Upper lobe of left lung (tissue), 6 donors: ENCODE measurements at regions not wholly inside any gene's neighbourhood (a gene's known extent, or its start where the extent isn't known, plus 50 kb on each side); places are given as distances from the start of the nearest gene placed in this dataset.
"Not testable (repeated sequence)": the region's sequence is repeated elsewhere in the genome, so short reads cannot be mapped to it uniquely, and the experiment has no call there.

Experiments
- ATAC-seq, 2 donors: fragments of 200-7000 bp; cut with Tn5 transposase; one replicate each; pipeline ENCODE4 v1.9.1; 2022; ENCODE audit warnings: mild to moderate bottlenecking in 2 of 2, moderate library complexity in 2 of 2; ENCODE audit not compliant: low FRiP score in 2 of 2
- DNase-seq, 2 donors: peaks; one replicate each; pipeline ENCODE4 v3.0.0-alpha.2; 2019 to 2020
- H3K27ac ChIP-seq, 4 donors: fragments of 200-600 bp; sonication (generic); one replicate each; pipeline ENCODE4 v1.5.1; 2016 to 2019
- H3K27me3 ChIP-seq, 4 donors: fragments of 200-600 bp; sonication (generic); one replicate each; pipeline ENCODE4 v1.5.1; 2017 to 2019
- H3K36me3 ChIP-seq, 4 donors: fragments of 200-600 bp; sonication (generic); one replicate each; pipeline ENCODE4 v1.5.1; 2016 to 2019
- H3K4me1 ChIP-seq, 4 donors: fragments of 200-600 bp; sonication (generic); one replicate each; pipeline ENCODE4 v1.5.1; 2018 to 2019
- H3K4me3 ChIP-seq, 4 donors: fragments of 200-600 bp; sonication (generic); one replicate each; pipeline ENCODE4 v1.5.1; 2017 to 2019; ENCODE audit warnings: mild to moderate bottlenecking in 2 of 4, moderate library complexity in 1 of 4
- H3K9me3 ChIP-seq, 4 donors: fragments of 200-600 bp; sonication (generic); one replicate each; pipeline ENCODE4 v1.5.1; 2018 to 2019
- CTCF ChIP-seq, 6 experiments: fragments of 450-650 bp in 4 of 6; fragments of 200-600 bp in 2 of 6; sonication (generic) in 2 of 6; IDR thresholded peaks; one replicate each; pipeline ENCODE4 v1.5.1; 2016 to 2019; ENCODE audit warnings: antibody characterized with exemption in 6 of 6
- EP300 ChIP-seq, 4 donors: sonication (generic); formaldehyde crosslinking; IDR thresholded peaks; one replicate each; pipeline ENCODE4 v1.5.1; 2017; ENCODE audit warnings: antibody characterized with exemption in 4 of 4, control low read depth in 2 of 4
- POLR2A ChIP-seq, 4 donors: fragments of 450-650 bp; IDR thresholded peaks; one replicate each; pipeline ENCODE4 v1.5.1; 2016 to 2017; ENCODE audit warnings: antibody characterized with exemption in 4 of 4, mild to moderate bottlenecking in 2 of 4
- POLR2AphosphoS5 ChIP-seq, 2 donors: sonication (generic); formaldehyde crosslinking; IDR thresholded peaks; one replicate each; pipeline ENCODE4 v1.5.1; 2017; ENCODE audit warnings: antibody characterized with exemption in 2 of 2
- WGBS, 2 donors: methylation state at CpG; one replicate each; pipeline ENCODE4 v1.1.5; 2017 to 2018; 5-methylcytosine and 5-hydroxymethylcytosine counted together
- donor health status: DM: no; HTN: no; CAD: no; lungs with moderate emphysema.
- donor health status: DM: no; HTN: yes; CAD: no; lungs with severe emphysema.

- 60 to 72% methylated on average over 3 of the region's 3 CpGs for WGBS, 2 donors
Observed at GRCh38 chr12:33184161-33184560, 255.5 kb downstream of the SYT10 start.

GRCh38 chr12:33182485-33182884, 257.1 kb downstream of the SYT10 start:
- no peak for DNase-seq
- TF ChIP-seq POLR2AphosphoS5 (IDR thresholded peaks at IDR 0.05) (no peak), POLR2A (IDR thresholded peaks at IDR 0.05) (no peak), EP300 (IDR thresholded peaks at IDR 0.05) (no peak), CTCF (IDR thresholded peaks at IDR 0.05) (no peak)
- H3K4me1 ChIP-seq = no peaks in the 10 kb centered on the region
- no peaks in the 10 kb centered on the region for H3K36me3 ChIP-seq
- 0% methylated on average over 1 of the region's 1 CpG for WGBS, 2 donors
- H3K27me3 ChIP-seq = no peaks in the 10 kb centered on the region
- ATAC-seq = no peak
- no peak overlapping the region for H3K4me3 ChIP-seq
- peaks cover 0 to 4% (median 0%) of the 10 kb centered on the region in 4 donors for H3K9me3 ChIP-seq
- H3K27ac ChIP-seq = no peak overlapping the region

More at GRCh38 chr12:33184161-33184560, 255.5 kb downstream of the SYT10 start:
- TF ChIP-seq POLR2A (IDR thresholded peaks at IDR 0.05) (no peak), CTCF (IDR thresholded peaks at IDR 0.05) (no peak), POLR2AphosphoS5 (IDR thresholded peaks at IDR 0.05) (no peak), EP300 (IDR thresholded peaks at IDR 0.05) (no peak)
- Histone ChIP-seq H3K27ac (no peak overlapping the region), H3K36me3 (no peaks in the 10 kb centered on the region), H3K27me3 (no peaks in the 10 kb centered on the region), H3K4me1 (no peaks in the 10 kb centered on the region), H3K4me3 (no peak overlapping the region), H3K9me3 (peaks cover 0 to 4% (median 0%) of the 10 kb centered on the region in 4 donors)
- ATAC-seq = no peak
- no peak for DNase-seq

GRCh38 chr12:33180918-33181317, 258.7 kb downstream of the SYT10 start:
- Histone ChIP-seq H3K27ac (no peak overlapping the region), H3K4me3 (no peak overlapping the region), H3K9me3 (no peaks in the 10 kb centered on the region), H3K4me1 (no peaks in the 10 kb centered on the region), H3K36me3 (no peaks in the 10 kb centered on the region), H3K27me3 (no peaks in the 10 kb centered on the region)
- TF ChIP-seq POLR2AphosphoS5 (IDR thresholded peaks at IDR 0.05) (no peak), POLR2A (IDR thresholded peaks at IDR 0.05) (no peak), CTCF (IDR thresholded peaks at IDR 0.05) (no peak), EP300 (IDR thresholded peaks at IDR 0.05) (no peak)
- DNase-seq = no peak
- WGBS, 2 donors = 82 to 92% methylated on average over 1 of the region's 1 CpG
- ATAC-seq = no peak

GRCh38 chr12:33166260-33166659, 269.7 kb upstream of the PKP2 start:
- not testable (repeated sequence) for H3K36me3 ChIP-seq, H3K9me3 ChIP-seq, H3K4me3 ChIP-seq, ATAC-seq, H3K27me3 ChIP-seq, H3K4me1 ChIP-seq, DNase-seq, H3K27ac ChIP-seq
- WGBS, 2 donors = 75 to 87% methylated on average over 3 of the region's 3 CpGs

- Histone ChIP-seq H3K27me3 (no peaks in the 10 kb centered on the region), H3K27ac (no peak overlapping the region), H3K4me3 (no peak overlapping the region), H3K9me3 (peaks cover 0 to 18% (median 0%) of the 10 kb centered on the region in 4 donors), H3K4me1 (no peaks in the 10 kb centered on the region), H3K36me3 (no peaks in the 10 kb centered on the region)
- no peak for TF ChIP-seq EP300 (IDR thresholded peaks at IDR 0.05)
- TF ChIP-seq POLR2A (IDR thresholded peaks at IDR 0.05) = no peak
- no peak for TF ChIP-seq POLR2AphosphoS5 (IDR thresholded peaks at IDR 0.05)
- TF ChIP-seq CTCF (IDR thresholded peaks at IDR 0.05) = no peak
- no peak for DNase-seq
- no peak for ATAC-seq
- WGBS, 2 donors = 56 to 64% methylated on average over 4 of the region's 4 CpGs
Observed at GRCh38 chr12:33156042-33156441, 259.5 kb upstream of the PKP2 start.

GRCh38 chr12:33147292-33147691, 250.7 kb upstream of the PKP2 start:
- ATAC-seq, DNase-seq, H3K27me3 ChIP-seq, H3K4me1 ChIP-seq, H3K36me3 ChIP-seq, H3K4me3 ChIP-seq, H3K9me3 ChIP-seq, H3K27ac ChIP-seq: not testable (repeated sequence)
- WGBS, 2 donors = 79 to 81% methylated on average over 4 to 8 of the region's 8 CpGs
